ENCODE measurements at regions not wholly inside any gene's neighbourhood (a gene's known extent, or its start where the extent isn't known, plus 50 kb on each side); places are given as distances from the start of the nearest gene placed in this dataset.
A peak's percentile ranks its signal among the peaks of the same experiment; 100 is the strongest.

- Histone ChIP-seq H3K23ac (ENCODE audit: insufficient read length) (no peak overlapping the region), H3K9me3 (ENCODE audit: insufficient read depth in 2 of 2, low read depth in 1 of 2, low read length in 1 of 2) (no peaks in the 10 kb centered on the region), H3K27ac (ENCODE audit: low read depth, low read length) (no peak overlapping the region), H2BK12ac (ENCODE audit: low read depth, low read length) (no peak overlapping the region), H3K79me1 (ENCODE audit: low read depth, low read length) (no peaks in the 10 kb centered on the region), H3K4me2 (ENCODE audit: insufficient read depth in 1 of 2, low read depth in 2 of 2, low read length in 2 of 2) (no peak overlapping the region), H3K4ac (replicated peaks; ENCODE audit: insufficient read length, low read depth, low read length) (no peak overlapping the region), H3K4me3 (ENCODE audit: extremely low read depth in 1 of 4, insufficient read depth in 2 of 4, low read depth in 3 of 4, low read length in 4 of 4) (no peak overlapping the region), H3K4me1 (replicated peaks in 1 of 4; ENCODE audit: control insufficient read depth in 3 of 4, insufficient read depth in 4 of 4, low read length in 3 of 4) (peaks cover 0 to 11% (median 6%) of the 10 kb centered on the region in 4 experiments; a peak in 6 of 7 replicates), H3K23me2 (ENCODE audit: low read depth, low read length) (no peaks in the 10 kb centered on the region), H3K9ac (replicated peaks in 1 of 4; ENCODE audit: extremely low read depth in 1 of 4, low read depth in 3 of 4, low read length in 3 of 4) (no peak overlapping the region), H3K36me3 (ENCODE audit: control insufficient read depth in 2 of 4, insufficient read depth in 4 of 4, low read length in 3 of 4) (no peaks in the 10 kb centered on the region), H3K18ac (ENCODE audit: extremely low read depth, low read length) (no peak overlapping the region), H3K79me2 (ENCODE audit: control insufficient read depth in 1 of 2, insufficient read depth in 2 of 2, low read length in 2 of 2) (no peaks in the 10 kb centered on the region), H4K20me1 (replicated peaks in 1 of 2; ENCODE audit: control insufficient read depth in 1 of 2, insufficient read depth in 2 of 2, low read length in 2 of 2) (no peaks in the 10 kb centered on the region), H4K91ac (replicated peaks; ENCODE audit: insufficient read length, low read length) (no peak overlapping the region), H2BK15ac (ENCODE audit: low read length) (peak overlapping the region; percentile 90; the same call in 1 of the 2 replicates), H3K27me3 (replicated peaks in 1 of 4; ENCODE audit: control insufficient read depth in 3 of 4, extremely low read depth in 1 of 4, insufficient read depth in 3 of 4, low read length in 3 of 4) (no peaks in the 10 kb centered on the region; a peak in 1 of 7 replicates), H2AK5ac (ENCODE audit: low read depth, low read length) (no peak overlapping the region), H2BK20ac (ENCODE audit: low read length) (0 out of 2 replicates have a peak overlapping the region, but pooled peaks have one; percentile 61), H4K8ac (ENCODE audit: extremely low read depth, insufficient read depth, low read length) (no peak overlapping the region), H4K5ac (ENCODE audit: insufficient read length, low read depth, low read length) (no peak overlapping the region), H2BK5ac (ENCODE audit: low read depth, low read length) (no peak overlapping the region), H3K56ac (replicated peaks; ENCODE audit: insufficient read length, low read depth, low read length) (no peak overlapping the region), H3K14ac (ENCODE audit: insufficient read length) (no peak overlapping the region), H2AFZ (ENCODE audit: low read length) (no peak overlapping the region), H2BK120ac (replicated peaks; ENCODE audit: low read depth, low read length) (no peak overlapping the region)
- WGBS, 2 experiments (ENCODE audit: extremely low coverage in 1 of 2, insufficient coverage in 1 of 2, insufficient read length in 1 of 2, insufficient replicate concordance in 2 of 2, low coverage in 1 of 2, low lambda C conversion rate in 2 of 2, missing lambda C conversion rate in 1 of 2) = 95% methylated on average over 10 of the region's 10 CpGs; no CpG with 5 or more reads in 1 of the 2 experiments
- no peak for TF ChIP-seq SUZ12 (IDR thresholded peaks at IDR 0.05; ENCODE audit: low read length)
- ChIA-PET CTCF (ENCODE audit: partially characterized antibody) (interaction anchor here (0.6 to 3.3 kb wide), 6 partner anchors 15 to 259 kb away, joined by 3 to 15 read pairs (median 3); no protein-coding TSS in a partner anchor), POLR2A (ENCODE audit: partially characterized antibody) (no interaction called here)
- FAIRE-seq (no peak), DNase-seq (ENCODE audit: low read depth in 1 of 2, low spot score in 2 of 2) (no peak)
These were observed 231.4 kb upstream of the RPL38 start for GRCh38 chr17:73972056-73972455.
